GM12801 (cell line): ENCODE measurements at regions not wholly inside any gene's neighbourhood (a gene's known extent, or its start where the extent isn't known, plus 50 kb on each side); places are given as distances from the start of the nearest gene placed in this dataset.

Experiments used
- TF ChIP-seq, protein P1 (sequence below): IDR thresholded peaks from one replicate; pipeline ENCODE4 v1.5.1; 2011; ENCODE audit warnings: control low read depth; ENCODE audit not compliant: insufficient read length; ENCODE audit errors: extremely low read depth

DNA sequence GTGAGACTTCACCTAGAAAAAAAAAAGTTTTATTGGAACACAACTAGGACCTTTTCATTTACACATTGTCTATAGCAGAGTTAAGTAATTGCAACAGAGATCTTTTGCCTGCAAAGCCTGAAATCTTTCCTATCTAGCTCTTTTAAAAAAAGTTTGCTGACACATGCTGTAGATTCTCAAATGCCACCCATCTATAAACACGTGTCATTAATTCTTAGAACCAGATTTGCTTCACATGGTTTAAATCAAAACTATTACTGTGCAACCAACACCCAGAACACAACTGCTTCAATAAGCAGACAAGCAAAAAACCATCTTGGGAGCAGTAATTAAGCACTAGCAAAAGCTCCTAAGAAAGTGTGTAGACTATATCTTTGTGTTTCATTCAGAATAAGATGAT, 55.0 kb downstream of the OXSM start:
- TF ChIP-seq, protein P1, sequence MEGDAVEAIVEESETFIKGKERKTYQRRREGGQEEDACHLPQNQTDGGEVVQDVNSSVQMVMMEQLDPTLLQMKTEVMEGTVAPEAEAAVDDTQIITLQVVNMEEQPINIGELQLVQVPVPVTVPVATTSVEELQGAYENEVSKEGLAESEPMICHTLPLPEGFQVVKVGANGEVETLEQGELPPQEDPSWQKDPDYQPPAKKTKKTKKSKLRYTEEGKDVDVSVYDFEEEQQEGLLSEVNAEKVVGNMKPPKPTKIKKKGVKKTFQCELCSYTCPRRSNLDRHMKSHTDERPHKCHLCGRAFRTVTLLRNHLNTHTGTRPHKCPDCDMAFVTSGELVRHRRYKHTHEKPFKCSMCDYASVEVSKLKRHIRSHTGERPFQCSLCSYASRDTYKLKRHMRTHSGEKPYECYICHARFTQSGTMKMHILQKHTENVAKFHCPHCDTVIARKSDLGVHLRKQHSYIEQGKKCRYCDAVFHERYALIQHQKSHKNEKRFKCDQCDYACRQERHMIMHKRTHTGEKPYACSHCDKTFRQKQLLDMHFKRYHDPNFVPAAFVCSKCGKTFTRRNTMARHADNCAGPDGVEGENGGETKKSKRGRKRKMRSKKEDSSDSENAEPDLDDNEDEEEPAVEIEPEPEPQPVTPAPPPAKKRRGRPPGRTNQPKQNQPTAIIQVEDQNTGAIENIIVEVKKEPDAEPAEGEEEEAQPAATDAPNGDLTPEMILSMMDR, result no peak

DNA sequence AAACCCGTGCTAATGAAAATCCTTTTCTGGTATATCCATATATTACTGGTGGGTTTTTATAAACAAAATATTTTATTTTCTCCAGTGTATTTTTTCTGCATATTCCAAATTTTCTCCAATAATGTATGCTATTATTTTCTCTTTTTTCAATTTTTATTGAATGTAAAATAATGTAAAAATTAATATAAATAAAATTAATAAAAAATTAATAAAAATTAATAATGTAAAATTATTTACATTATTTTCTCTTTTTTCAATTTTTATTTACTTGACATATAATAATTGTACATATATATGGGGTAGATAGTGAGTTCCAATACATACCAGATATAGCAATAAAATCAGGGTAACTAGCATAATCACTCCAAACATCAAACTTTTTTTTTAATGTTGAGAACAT, 56.4 kb downstream of the OXSM start:
- TF ChIP-seq, protein P1, result no peak

DNA sequence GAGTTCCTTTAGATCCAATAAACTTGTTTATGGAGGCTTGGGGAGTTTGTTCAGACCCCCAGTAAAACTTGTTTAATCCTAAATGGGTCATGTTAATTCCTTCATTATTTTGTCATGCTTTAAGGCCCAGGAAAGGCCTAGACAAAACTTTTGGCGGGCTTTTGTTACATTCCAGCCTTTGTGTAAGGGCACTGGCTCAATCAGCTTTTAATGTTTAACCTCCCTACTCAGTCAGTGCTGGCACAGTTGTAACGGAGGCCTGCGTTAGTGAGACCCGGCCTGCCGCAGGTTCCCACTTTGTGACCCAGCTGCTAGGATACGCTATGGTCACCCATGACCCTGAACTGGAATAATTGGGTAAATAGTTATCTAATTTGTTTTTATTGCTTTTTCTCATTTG, 59.2 kb downstream of the OXSM start:
- TF ChIP-seq, protein P1, result no peak

DNA sequence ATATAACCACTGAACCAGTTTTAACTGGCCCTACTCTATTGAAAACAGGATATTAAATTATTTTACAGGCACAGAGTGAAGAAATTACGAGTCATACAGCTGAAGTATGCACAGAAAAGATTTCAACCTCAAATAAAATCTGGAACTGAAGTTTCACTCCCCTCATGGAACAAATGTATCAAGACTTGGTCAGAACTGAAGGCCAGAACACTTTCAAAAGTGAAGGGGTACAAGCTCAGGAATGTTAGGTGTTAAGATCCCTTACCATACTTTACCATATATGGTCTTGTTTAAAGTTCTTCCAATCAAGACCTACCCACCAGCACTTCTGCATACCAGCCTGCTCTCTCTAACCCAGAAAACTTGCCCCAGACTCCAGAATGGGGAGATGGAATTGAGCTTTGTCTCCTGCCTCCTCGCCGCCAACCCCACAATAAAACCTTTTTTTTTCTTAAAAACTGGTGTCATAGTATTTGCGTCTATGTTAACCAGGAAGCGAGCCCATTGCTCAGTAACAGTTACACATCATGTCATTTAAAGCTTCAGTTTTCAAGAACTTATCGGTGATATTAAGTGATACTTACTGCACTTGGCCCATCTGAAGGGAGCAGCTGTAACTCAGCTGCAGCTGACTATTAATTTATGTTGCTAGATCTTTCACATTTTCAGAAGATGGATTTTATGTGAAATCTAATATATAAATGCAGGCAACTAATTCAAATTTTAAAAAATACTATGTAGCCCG, 59.9 kb downstream of the OXSM start:
- TF ChIP-seq, protein P1, result no peak

DNA sequence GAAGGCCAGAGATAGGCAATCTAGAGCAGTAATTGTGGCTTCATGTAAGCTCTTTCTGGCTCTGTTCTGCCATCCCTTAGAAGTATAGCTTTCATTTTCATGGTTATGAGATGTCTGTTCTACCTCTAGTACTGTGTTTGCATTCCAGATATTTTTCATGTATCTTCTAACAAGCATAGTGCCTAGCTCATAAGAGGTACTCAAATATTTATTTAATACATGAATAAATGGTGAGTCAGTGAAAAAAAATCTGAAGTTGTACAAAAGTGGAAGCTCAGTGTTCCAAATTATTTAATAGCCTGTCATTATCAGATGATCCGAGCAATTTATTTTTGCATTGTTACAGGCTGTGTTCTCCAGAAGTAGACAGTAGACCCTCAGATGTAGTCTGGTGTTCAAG, 64.3 kb downstream of the OXSM start:
- TF ChIP-seq, protein P1, result no peak

DNA sequence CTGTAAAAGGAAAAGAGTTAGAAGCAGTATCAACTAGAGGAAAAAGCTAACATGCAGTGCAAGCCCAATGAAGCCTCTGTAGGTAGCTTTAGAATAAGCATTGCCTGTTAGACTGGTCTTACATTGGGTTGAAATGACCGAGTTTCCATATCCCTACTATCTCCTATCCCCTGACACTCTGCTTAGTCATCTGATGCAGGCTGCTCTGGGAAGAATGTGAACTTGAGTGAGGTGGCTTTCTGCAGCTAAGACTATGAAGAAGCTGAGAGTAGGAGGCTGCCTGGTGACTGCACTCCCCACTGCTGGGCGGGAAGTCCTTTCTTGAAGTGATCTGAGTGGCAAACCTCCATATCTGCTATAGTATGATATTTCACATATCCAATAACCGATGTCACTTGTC, 64.7 kb downstream of the OXSM start:
- TF ChIP-seq, protein P1, result no peak

DNA sequence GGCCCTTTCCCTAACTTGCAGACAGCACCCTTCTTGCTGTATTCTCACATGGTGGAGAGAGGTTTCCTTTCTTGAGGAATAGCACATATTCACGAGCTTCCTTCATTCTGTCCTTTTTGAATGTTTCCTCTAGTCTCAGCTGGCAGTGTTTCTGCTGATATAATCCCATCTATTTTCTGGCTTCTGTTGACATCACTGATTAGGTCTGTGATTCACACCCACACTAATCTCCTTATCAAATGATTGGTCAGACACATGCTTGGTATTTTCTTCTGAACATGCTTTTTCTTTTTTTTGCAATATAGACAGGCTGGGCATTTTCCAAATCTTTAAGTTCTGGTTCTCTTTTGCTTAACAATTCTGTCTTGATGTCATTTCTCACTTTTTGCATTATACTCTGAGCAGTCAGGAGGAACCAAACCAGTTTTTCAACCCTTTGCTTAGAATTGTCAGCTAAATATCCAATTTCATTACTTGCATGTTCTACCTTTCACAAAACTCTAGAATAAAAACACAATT, 65.4 kb downstream of the OXSM start:
- TF ChIP-seq, protein P1, result no peak
